ENCODE measurements at regions not wholly inside any gene's neighbourhood (a gene's known extent, or its start where the extent isn't known, plus 50 kb on each side); places are given as distances from the start of the nearest gene placed in this dataset.

DNA sequence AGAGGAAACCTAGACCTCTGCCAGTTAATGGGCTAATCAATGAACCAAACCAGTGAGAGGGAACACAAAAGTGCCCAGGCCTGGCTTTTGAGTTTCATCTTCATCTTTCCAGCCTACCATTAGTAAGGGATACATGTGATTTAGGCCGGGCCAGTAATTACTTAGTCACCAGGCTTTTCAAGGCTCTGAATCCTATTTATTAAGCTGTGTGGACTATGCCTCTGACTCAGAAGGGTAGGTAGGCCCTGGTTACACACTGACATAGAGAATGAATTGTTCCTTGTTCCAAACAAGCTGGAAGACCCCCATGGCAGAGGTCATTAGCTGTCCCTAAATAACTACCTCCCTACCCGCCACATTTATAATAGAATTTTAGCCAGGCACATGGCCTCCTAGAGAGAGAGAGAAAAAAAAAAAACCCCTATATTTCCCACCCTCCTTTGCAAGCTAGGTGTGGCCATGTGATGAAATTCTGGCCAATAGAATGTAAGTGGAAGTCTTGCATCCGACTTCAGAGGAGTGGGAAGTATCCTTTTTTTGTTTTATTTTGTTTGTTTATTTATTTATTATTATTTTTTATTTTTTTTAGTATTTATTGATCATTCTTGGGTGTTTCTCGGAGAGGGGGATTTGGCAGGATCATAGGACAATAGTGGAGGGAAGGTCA lies 112.3 kb upstream of the BCOR start:
- TF ChIP-seq, protein P1, sequence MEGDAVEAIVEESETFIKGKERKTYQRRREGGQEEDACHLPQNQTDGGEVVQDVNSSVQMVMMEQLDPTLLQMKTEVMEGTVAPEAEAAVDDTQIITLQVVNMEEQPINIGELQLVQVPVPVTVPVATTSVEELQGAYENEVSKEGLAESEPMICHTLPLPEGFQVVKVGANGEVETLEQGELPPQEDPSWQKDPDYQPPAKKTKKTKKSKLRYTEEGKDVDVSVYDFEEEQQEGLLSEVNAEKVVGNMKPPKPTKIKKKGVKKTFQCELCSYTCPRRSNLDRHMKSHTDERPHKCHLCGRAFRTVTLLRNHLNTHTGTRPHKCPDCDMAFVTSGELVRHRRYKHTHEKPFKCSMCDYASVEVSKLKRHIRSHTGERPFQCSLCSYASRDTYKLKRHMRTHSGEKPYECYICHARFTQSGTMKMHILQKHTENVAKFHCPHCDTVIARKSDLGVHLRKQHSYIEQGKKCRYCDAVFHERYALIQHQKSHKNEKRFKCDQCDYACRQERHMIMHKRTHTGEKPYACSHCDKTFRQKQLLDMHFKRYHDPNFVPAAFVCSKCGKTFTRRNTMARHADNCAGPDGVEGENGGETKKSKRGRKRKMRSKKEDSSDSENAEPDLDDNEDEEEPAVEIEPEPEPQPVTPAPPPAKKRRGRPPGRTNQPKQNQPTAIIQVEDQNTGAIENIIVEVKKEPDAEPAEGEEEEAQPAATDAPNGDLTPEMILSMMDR (IDR thresholded peaks at IDR 0.05; ENCODE audit: insufficient read depth, low read length, poor library complexity, severe bottlenecking), result no peak
- TF ChIP-seq EZH2phosphoT487 (conservative IDR thresholded peaks at IDR 0.05; ENCODE audit: low read length), result no peak

All from SU-DHL-6 (cell line).